CD4-positive, alpha-beta T cell treated with Interleukin-15 for 1 hour (primary cell): ENCODE measurements at regions not wholly inside any gene's neighbourhood (a gene's known extent, or its start where the extent isn't known, plus 50 kb on each side); places are given as distances from the start of the nearest gene placed in this dataset.

ENCODE experiments used
- DNase-seq: peaks from one replicate; pipeline ENCODE4 v3.0.0-alpha.2; 2020

- DNase-seq = no peak
Measured at GRCh38 chr13:78862446-78862845, 203.5 kb upstream of the OBI1 start.

DNA sequence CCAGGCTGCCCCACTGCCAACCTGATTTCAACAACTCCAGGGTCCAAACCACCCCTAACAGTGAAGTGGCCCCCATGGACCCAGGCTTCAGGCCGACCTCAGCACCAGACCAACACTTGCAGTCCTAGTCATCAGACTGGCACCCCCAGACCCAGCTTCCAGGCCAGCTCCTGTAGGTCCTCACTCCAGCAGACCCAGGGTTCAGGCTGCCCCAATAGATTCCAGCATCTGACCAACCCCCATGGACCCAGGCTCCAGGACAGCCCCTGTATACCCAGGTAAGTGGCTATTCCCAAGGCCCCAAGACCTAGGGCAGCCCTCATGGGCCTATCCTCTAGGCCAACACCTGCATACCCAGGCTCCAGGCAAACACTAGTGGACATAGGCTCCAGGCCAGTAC is 193.8 kb upstream of the OBI1 start:
- no peak for DNase-seq

GRCh38 chr13:78845656-78846365 is 186.9 kb upstream of the OBI1 start:
- DNase-seq = no peak

DNA sequence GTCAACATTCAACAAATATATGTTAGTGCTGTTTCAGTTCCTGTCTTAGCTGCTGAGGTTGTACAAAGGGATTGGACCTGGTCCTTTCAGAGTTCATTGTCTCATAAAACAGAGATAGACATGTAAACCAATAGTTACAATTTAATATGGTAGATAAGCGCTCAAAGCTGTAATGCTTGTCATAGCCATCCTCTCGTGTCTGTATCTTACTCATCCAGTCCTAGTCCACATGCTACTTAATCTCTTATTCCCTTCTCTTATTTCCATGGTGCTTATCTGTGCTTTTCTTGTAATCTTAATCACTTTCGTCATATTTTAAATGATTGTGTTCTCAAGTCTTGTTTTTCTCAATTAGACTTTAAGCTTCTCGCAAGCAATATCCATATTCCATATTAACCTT is 185.2 kb upstream of the OBI1 start:
- DNase-seq = no peak

DNA sequence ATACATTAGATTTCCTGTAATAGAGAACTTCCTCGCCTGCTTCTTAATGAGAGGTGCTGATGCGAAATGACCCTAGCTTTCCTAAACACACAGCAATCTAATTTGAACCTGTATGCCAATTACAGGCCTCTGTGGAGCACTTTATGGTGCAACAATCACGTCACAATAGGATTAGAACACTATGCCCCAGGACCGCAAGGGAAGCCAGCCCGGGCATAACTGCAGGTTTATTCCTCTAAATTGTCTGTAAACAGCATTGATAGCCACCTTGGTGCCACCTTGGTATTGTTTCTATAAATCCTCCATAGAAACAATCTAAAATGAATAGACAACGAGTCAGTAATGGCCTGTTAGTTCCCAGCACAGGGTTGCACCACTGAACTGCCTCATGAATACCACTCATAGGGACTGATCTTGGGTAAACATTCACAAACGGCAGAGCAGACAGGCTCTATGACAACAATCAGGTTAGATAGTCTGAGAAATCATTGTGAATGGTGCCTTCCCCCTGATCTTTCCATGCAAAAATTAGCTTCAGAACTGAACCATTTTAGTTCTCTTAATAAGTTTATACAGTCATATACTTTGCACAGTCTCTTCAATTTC is 182.5 kb upstream of the OBI1 start:
- DNase-seq = no peak

- DNase-seq = no peak
Measured at GRCh38 chr13:78836238-78836784, 177.4 kb upstream of the OBI1 start.

GRCh38 chr13:78832461-78832860 is 173.5 kb upstream of the OBI1 start:
- DNase-seq = no peak

- no peak for DNase-seq
Measured at GRCh38 chr13:78830508-78830907, 171.6 kb upstream of the OBI1 start.

- no peak for DNase-seq
Measured at GRCh38 chr13:78829821-78830220, 170.9 kb upstream of the OBI1 start.

DNA sequence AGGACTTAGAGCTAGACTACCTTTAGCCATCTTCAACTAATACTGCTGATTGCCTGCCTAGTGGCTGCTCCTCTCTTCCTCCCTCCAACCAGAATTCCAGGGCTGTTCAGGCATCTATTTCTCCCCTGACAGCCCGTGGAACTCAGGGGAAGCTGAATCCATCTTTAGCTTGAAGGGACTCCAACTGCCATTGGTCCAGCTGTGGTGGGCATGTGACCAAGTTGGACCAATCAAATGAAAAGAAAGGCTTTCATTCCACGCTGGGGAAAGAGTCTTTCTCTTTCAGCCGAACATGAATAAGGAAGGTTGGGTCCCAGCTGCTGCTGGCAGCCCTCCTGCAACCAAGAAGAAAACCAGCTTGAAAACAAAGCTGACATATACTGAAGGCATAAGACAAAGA is 168.5 kb upstream of the OBI1 start:
- no peak for DNase-seq

DNA sequence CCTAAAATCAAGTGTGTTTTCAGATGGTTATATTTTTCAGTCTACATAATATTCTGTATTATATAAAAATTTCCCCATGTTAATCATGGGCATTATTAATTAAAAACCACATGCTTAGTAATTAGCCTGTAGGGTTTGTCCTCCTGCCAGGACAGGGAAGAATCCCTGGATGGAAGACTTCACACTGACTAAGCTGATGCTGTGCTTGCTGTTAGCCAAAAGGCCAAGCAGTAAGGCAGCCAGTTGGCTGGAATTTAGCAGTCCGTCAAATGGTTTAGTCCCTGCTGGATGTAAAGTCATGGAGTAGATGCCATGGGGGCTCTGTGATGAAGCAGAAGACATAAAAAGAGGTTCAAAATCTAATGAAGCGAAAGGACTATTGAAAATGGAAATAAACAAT is 168.0 kb upstream of the OBI1 start:
- DNase-seq = no peak

DNA sequence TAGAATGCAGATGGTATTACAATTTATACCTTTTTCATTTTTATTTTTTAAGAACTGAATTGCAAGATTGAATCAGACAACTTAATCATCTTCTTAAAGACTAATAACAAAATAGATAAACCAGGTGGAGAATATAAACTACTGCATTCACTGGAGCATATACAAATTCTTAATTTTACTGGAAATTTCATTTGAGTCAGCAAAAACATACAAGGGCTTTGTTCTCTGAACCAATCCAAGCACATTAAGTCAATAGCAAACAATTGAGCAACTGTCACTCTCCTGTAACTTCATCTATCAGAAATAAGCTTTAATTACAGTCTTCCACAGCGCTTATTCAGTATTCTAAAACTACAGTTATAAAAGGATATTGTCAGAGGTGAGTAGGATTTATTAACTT is 167.4 kb upstream of the OBI1 start:
- no peak for DNase-seq

DNA sequence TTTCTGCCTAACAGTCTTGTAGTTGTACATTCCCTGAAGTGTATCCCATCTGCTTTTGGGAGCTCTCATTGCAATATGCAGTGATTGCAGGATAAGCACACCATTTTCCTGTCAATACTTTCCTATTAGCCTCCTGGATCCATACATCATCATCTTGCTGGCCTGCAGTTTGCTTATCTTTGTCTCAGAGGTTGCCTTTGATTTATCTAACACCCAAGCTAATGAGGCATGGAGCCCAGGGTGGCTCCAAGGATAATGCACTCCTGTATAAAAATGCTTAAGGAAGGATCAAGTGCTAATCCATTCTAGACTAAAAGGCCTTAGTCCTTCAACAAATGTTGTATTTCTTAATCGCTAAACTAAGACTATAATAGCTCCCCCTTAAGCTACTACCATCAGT is 161.6 kb upstream of the OBI1 start:
- DNase-seq = no peak

DNA sequence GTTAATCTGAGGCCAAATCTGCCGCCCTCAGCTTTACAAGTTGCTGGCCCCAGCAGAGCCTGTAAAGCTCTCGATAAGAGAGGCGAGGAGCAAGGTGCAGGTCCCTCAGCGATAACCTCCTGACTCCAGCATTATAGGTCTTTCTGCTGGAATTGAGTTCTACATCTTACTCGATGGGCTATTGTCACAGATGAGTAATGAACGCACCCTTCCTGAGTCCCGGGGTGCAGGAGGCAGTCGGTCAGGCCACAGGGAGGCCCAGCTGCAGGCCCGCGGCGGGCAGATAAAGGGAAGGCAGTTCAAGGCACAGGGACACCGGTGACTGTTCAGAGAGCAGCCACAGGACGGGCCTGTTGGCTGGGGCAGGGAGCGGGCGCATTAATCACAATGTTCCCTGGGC is 157.6 kb upstream of the OBI1 start:
- no peak for DNase-seq

GRCh38 chr13:78816154-78816553 is 157.2 kb upstream of the OBI1 start:
- no peak for DNase-seq

DNA sequence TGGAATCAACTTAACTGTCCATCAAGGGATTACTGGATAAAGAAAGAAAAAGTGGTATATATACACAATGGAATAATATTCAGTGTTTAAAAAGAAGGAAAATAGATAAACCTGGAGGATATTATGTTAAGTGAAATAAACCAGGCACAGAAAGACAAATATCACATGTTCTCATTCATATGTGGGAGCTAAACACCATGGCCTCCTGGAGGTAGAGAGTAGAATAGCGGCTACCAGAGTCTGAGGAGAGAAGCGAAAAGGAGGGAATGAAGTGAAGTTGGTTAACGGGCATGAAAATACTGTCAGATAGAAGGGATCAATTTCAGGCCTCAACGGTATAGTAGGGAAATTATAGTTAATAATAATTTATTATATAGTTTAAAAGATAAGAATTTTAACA is 147.5 kb upstream of the OBI1 start:
- DNase-seq = no peak

- DNase-seq = no peak
Measured at GRCh38 chr13:78802912-78803311, 144.0 kb upstream of the OBI1 start.

GRCh38 chr13:78787190-78787589 is 128.2 kb upstream of the OBI1 start:
- no peak for DNase-seq

DNA sequence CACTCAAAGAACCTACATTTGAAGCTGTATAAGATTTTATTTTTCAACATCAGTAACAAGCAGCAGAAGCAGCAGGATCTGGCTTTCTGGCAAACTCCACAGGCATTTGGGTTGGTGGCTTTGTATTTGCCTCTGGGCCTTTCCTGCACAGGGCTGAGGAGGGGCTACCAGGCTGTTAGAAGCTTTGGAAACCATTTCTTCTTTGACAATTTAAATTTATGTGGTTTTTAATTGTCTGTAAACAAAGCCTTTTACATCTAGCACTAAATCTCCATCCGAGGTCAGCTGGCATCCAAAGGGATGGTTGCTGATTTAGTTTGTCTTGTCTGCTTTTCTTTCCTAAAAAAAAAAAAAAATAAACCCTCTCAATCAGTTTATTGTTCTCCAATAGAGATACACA is 127.5 kb upstream of the OBI1 start:
- no peak for DNase-seq

DNA sequence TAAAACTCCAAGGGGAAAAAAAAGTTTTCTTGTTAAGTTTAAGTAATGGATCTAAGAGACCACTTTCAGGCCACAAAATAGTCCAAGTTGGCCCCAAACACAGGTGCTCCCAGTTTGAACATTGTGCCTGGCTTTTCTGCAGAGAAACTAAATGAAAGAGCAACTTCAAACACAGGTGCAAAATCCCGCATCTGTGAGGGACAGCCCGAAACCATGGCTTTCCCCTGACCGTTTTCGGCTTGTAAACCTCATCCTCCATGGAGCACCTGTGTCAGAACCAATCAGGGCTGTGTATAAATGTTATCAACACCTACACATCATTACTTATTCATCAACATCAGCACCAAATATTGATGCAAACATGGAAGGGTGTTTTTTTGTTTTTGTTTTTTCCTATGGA is 126.8 kb upstream of the OBI1 start:
- DNase-seq = no peak

GRCh38 chr13:78784014-78784750 is 125.2 kb upstream of the OBI1 start:
- DNase-seq = no peak

GRCh38 chr13:78780708-78781107 is 121.8 kb upstream of the OBI1 start:
- DNase-seq = no peak

- DNase-seq = no peak
Measured at GRCh38 chr13:78779608-78780007, 120.7 kb upstream of the OBI1 start.

- no peak for DNase-seq
Measured at GRCh38 chr13:78777976-78778375, 119.0 kb upstream of the OBI1 start.
